ENCODE measurements at regions not wholly inside any gene's neighbourhood (a gene's known extent, or its start where the extent isn't known, plus 50 kb on each side); places are given as distances from the start of the nearest gene placed in this dataset.

- no peak for TF ChIP-seq CTCF (IDR thresholded peaks at IDR 0.05)
- no peaks in the 10 kb centered on the region for H3K36me3 ChIP-seq (ENCODE audit: low read depth)
- intact Hi-C loops (cut with DNase I, micrococcal nuclease) = no loop called here
- H3K9me3 ChIP-seq = no peaks in the 10 kb centered on the region
- no peak overlapping the region for H3K4me3 ChIP-seq
- H3K4me1 ChIP-seq (ENCODE audit: low read depth) = no peaks in the 10 kb centered on the region
- no peak for DNase-seq
- ATAC-seq = no peak
Measured at GRCh38 chr1:37169743-37170275, 135.5 kb upstream of the GRIK3 start.

GRCh38 chr1:37171691-37172090 is 137.4 kb upstream of the GRIK3 start:
- TF ChIP-seq CTCF (IDR thresholded peaks at IDR 0.05) = no peak
- no peaks in the 10 kb centered on the region for H3K9me3 ChIP-seq
- H3K36me3 ChIP-seq (ENCODE audit: low read depth) = no peaks in the 10 kb centered on the region
- no peak overlapping the region for H3K4me3 ChIP-seq
- H3K4me1 ChIP-seq (ENCODE audit: low read depth) = no peaks in the 10 kb centered on the region
- DNase-seq (no peak), ATAC-seq (no peak)
- intact Hi-C loops (cut with DNase I, micrococcal nuclease) = no loop called here

GRCh38 chr1:37174341-37174740 is 140.0 kb upstream of the GRIK3 start:
- Histone ChIP-seq H3K4me1 (ENCODE audit: low read depth) (no peaks in the 10 kb centered on the region), H3K4me3 (no peak overlapping the region), H3K9me3 (no peaks in the 10 kb centered on the region), H3K36me3 (ENCODE audit: low read depth) (no peaks in the 10 kb centered on the region)
- ATAC-seq = no peak
- TF ChIP-seq CTCF (IDR thresholded peaks at IDR 0.05) = no peak
- DNase-seq = no peak
- intact Hi-C loops (cut with DNase I, micrococcal nuclease) = no loop called here

- H3K4me1 ChIP-seq (ENCODE audit: low read depth) = no peaks in the 10 kb centered on the region
- no peak for DNase-seq
- no peak for TF ChIP-seq CTCF (IDR thresholded peaks at IDR 0.05)
- H3K36me3 ChIP-seq (ENCODE audit: low read depth) = no peaks in the 10 kb centered on the region
- no peaks in the 10 kb centered on the region for H3K9me3 ChIP-seq
- intact Hi-C loops (cut with DNase I, micrococcal nuclease) = no loop called here
- ATAC-seq = no peak
- no peak overlapping the region for H3K4me3 ChIP-seq
Measured at GRCh38 chr1:37174876-37175275, 140.6 kb upstream of the GRIK3 start.

GRCh38 chr1:37175666-37176215 is 141.4 kb upstream of the GRIK3 start:
- DNase-seq (no peak), ATAC-seq (no peak)
- intact Hi-C loops (cut with DNase I, micrococcal nuclease) = no loop called here
- no peaks in the 10 kb centered on the region for H3K36me3 ChIP-seq (ENCODE audit: low read depth)
- no peak for TF ChIP-seq CTCF (IDR thresholded peaks at IDR 0.05)
- H3K4me3 ChIP-seq = no peak overlapping the region
- H3K4me1 ChIP-seq (ENCODE audit: low read depth) = no peaks in the 10 kb centered on the region
- H3K9me3 ChIP-seq = no peaks in the 10 kb centered on the region

GRCh38 chr1:37176269-37176668 is 142.0 kb upstream of the GRIK3 start:
- no peaks in the 10 kb centered on the region for H3K36me3 ChIP-seq (ENCODE audit: low read depth)
- DNase-seq (no peak), ATAC-seq (no peak)
- no peak overlapping the region for H3K4me3 ChIP-seq
- no peaks in the 10 kb centered on the region for H3K9me3 ChIP-seq
- no peak for TF ChIP-seq CTCF (IDR thresholded peaks at IDR 0.05)
- no peaks in the 10 kb centered on the region for H3K4me1 ChIP-seq (ENCODE audit: low read depth)
- intact Hi-C loops (cut with DNase I, micrococcal nuclease) = no loop called here

Data from mucosa of descending colon (tissue), 3 donors.